ENCODE measurements at regions not wholly inside any gene's neighbourhood (a gene's known extent, or its start where the extent isn't known, plus 50 kb on each side); places are given as distances from the start of the nearest gene placed in this dataset.
"Not testable (repeated sequence)": the region's sequence is repeated elsewhere in the genome, so short reads cannot be mapped to it uniquely, and the experiment has no call there.

DNA sequence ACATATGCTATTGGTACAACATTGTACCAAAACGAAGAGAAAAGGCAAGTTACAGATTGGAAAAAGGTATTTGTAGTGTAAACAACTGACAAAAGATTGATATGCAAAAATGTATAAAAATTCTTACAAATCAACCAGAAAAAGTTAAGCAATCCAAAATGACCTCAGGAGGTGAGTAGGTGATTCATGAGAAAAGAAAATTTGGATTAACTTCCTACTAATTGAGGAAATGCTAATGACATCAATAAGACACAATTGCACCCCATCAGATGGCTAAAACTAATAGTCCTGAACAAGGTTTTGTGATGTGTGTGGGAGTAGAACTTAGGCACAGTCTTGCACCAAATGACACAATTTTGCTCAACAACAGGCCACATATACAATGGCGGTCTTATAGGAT is 129.3 kb downstream of the COPS8 start:
- no peak for DNase-seq (ENCODE audit: low read depth, low spot score)

GRCh38 chr2:237217995-237218616 is 132.4 kb downstream of the COPS8 start:
- no peak for DNase-seq (ENCODE audit: low read depth, low spot score)

GRCh38 chr2:237218756-237219155 is 133.1 kb downstream of the COPS8 start:
- no peak for DNase-seq (ENCODE audit: low read depth, low spot score)

DNA sequence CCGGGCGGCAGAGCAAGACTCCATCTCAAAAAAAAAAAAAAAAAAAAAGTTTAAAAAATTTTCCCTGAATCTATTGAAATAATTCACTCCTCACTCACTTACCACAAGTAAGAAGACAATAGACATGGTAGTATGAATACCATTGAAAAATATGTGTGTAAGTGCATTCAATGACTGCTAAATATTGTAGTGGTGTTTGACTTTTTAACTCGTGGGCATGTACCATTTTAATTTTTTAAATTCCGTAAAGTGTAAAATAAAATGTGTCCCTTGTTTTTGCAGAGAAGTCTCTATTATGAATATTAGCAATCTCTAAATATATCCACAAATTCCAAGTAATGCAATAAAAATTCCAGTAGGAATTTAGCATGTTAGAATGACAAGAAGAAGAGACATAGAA is 134.1 kb downstream of the COPS8 start:
- no peak for DNase-seq (ENCODE audit: low read depth, low spot score)

DNA sequence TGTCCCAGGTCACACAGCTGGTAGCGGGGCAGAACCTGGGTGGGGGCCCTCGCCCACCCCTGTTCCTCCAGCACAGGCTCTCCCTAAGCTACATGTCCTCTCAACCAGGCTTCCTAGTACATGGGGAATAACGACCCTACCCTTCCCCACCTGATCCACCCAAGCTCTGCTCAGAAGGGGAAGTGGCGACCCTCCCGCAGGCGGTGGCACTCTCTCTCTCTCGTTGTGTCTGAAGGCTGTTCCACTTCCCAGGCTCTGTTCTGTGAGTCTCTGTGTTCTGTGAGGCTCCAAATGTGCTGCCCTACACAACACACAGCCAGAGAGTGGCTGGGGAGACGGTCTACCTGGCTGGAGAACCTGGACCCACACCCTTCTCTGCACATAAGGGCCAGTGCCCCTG is 135.8 kb downstream of the COPS8 start:
- no peak for DNase-seq (ENCODE audit: low read depth, low spot score)

- DNase-seq (ENCODE audit: low read depth, low spot score): no peak
These were observed 136.5 kb downstream of the COPS8 start for GRCh38 chr2:237222178-237222577.

DNA sequence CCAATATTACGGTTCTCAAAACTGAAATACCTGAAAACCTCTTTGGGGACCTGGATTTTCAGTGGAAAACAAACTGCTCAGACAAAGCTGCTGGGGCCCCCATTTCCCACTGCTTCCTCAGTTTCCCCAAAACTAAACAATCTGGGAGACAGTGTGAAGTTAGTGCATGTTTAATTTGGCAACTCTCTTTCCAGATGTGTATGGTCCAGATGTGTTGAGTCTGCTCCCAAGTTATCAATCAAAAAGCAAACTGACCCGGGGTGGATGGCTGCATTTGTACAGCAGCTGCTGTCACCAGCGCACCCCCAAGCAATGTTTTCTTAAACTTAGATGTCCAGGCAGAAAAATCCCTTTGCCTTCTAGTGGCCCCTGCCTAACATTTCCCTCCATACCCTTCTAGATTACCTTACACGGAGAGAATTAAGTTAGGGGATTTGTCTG is 136.9 kb downstream of the COPS8 start:
- no peak for DNase-seq (ENCODE audit: low read depth, low spot score)

DNA sequence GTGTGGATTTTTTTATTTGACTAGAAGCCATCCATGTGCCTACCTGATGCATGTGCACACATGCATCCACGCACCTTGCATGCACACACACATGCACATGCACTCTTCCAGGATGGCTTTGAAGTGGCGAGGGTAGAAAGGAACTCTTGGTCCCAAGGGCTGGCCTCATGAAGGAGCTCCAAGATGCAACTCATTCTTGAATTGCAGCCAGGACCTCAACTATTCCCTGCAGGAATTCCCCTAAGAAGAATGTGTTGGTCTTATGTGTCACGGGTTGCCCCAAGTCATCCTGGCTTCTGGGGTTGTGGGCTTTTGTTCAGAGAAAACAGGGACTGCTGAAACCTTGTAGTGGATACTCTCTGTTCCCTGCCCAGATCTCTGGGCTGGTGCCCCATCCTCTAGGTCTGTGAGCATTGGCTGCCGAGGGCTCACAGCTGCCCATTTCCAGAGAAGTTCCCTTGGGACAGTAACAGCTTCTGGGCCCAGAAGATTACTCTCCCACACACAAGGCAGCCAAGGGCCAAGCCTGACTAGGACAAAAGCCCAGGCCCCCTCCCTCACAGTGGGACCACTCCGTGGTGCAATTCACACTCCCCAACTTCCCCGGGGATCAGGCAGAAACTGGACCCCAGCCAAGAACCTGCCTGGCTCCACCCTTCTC is 137.6 kb downstream of the COPS8 start:
- peak; percentile 97 for DNase-seq (ENCODE audit: low read depth, low spot score)

DNA sequence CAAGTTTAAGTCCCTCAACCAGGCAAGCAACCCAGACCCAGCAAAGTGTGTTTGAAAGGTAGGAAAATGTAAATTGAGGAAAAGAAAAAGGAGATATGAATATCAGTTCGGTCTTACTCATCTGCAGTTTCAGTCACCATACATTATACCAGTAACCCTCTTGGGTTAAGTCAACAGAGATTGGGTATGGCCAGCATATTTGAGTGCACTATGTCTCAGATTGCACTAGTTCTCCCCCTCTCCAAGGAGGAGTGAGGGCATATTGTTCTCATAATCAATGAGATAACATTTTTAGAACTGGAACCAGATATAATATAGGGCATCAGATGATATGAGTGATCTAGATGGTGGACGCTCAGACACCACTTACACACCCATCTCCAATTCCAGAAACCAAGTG is 141.5 kb downstream of the COPS8 start:
- no peak for DNase-seq (ENCODE audit: low read depth, low spot score)

DNA sequence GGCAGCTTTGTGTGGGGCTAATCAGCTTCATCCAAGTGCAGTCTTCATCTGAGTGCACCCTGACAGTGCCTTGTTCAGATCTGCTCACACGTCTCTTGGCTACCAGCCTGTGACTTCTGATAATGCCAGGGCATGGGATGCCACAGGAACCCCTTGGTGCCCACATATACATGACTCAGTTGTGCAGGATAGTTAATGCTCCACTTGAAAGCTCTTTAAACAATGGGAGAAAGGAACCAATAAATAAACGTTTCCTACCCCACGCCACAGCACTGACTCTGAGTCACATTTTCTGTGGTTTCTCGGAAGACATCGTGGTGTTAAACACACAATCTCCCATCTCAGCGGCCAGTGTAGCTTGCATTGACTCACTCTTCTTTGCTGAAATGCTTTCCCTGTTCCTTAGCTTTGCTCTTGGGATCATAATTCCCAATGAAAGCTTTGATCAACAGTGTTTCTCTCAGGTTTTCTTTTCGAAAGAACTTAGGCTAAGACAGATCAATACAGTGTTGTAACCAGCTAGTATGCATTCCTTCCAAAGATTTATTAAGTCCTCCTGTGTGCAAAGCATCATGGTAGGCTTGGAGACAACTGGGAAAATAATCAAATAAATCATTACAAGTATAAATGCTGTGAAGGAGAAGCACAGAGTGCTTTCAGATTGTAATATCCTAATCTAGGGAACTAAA is 142.0 kb downstream of the COPS8 start:
- DNase-seq (ENCODE audit: low read depth, low spot score): peak; percentile 67

DNA sequence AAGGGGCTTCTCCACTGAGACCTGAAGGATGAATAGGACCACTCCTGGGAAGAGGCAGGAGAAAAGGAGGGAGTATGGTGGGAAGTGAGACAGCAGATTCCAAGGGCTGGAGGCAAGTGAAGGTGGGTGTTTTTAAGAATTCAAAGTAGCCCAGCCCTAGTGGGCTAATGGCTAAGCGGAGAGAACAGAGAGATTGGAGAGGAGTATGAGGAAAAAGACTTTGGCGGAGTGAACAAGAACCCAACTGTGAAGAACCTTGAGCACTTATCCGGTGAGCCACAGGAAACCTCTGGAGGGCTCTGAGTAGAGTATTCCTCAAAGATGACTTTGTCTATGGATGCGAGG is 142.6 kb downstream of the COPS8 start:
- no peak for DNase-seq (ENCODE audit: low read depth, low spot score)

DNA sequence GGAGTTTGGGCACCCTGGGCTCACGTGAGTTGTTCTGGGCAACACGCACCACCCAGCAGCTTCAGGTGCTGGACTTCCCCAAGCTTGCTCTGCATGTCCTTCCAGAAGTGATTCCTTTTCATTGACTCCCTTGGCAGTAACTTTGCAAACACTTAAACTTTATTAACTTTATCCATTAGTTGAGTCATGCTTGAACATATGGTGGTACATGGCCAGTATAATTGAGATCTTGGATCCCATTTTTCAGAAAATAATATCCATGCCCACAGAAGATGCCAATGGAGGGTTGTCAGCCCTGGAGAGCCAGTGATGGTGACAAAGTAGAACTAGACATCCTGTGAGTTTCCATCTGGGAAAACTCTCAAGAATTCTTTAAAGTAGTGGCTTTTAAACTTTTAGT is 144.2 kb downstream of the COPS8 start:
- no peak for DNase-seq (ENCODE audit: low read depth, low spot score)

GRCh38 chr2:237230355-237230754 is 144.7 kb downstream of the COPS8 start:
- DNase-seq (ENCODE audit: low read depth, low spot score): no peak

GRCh38 chr2:237231593-237231992 is 145.9 kb downstream of the COPS8 start:
- DNase-seq (ENCODE audit: low read depth, low spot score): no peak

DNA sequence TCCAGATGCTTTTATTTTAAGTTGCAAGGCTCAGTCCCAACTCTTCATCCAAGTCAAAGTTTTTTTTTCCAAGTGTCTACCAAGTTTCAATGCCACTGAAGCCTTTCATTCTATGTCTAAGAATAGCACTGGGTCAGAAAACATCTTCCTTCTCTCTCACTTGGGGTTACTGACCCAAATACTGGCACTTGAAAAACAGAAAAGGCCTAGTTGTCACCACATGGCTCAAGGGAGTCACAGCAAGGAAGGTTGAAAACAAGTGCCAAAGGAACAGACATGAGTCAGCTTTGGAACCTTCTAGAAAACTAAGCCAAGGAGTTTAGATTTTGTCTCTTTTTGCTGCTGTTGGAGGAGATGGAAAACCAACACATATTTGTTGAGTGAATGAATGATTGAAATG is 146.5 kb downstream of the COPS8 start:
- no peak for DNase-seq (ENCODE audit: low read depth, low spot score)

- DNase-seq (ENCODE audit: low read depth, low spot score): no peak
These were observed 148.6 kb downstream of the COPS8 start for GRCh38 chr2:237234268-237234667.

DNA sequence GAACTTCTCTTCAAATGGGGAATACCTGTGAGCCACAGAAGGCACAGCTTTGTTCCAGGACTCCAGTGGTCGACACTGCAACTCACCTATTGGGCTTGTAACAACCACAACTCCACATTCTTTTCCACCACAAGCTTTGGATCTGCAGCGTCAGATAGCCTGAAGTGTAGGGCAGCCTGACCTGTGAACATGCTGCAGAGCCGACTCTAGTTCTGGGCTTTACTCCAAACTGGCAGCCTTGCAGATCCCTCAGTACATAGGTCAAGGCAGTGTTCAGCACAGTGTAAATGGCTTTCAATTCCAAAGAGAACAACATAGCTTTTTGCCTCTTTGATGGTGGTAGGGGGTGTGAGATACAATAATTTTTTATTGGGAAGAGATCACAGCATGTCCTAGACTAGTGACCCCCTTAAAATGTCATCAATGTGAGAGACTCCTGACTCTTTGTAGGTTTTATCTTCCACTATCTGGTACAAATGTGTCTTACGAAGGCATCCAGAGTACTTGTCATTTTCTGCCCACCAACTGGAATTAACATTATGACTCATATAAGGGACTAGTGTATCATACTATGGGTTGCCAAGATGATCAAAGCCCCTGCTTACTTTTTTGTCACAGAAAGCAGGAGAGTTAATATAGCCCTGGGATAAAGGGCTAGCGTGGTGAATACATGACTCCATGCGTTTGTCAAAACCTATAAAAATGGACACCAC is 149.8 kb downstream of the COPS8 start:
- peak; percentile 59 for DNase-seq (ENCODE audit: low read depth, low spot score)

DNA sequence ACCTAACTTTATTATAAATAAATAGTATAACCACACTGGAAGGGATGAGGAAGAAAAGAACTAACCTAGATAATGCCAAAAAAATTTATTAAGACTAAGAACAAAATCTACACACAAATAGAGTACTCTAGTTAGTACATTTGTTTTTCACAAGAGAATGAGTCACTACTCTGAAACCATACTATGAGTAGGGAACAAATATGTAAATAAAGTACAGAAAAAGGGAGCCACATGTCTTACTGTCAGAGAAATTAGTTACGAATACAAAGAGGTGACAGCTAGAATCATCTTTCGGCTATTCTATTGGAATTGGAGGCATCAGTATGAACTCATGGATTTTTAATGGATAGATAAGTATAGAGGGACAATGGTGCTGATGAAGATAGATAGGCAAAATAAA is 150.5 kb downstream of the COPS8 start:
- no peak for DNase-seq (ENCODE audit: low read depth, low spot score)

GRCh38 chr2:237238249-237238648 is 152.6 kb downstream of the COPS8 start:
- no peak for DNase-seq (ENCODE audit: low read depth, low spot score)

- DNase-seq (ENCODE audit: low read depth, low spot score): no peak
These were observed 154.6 kb downstream of the COPS8 start for GRCh38 chr2:237240252-237240651.

DNA sequence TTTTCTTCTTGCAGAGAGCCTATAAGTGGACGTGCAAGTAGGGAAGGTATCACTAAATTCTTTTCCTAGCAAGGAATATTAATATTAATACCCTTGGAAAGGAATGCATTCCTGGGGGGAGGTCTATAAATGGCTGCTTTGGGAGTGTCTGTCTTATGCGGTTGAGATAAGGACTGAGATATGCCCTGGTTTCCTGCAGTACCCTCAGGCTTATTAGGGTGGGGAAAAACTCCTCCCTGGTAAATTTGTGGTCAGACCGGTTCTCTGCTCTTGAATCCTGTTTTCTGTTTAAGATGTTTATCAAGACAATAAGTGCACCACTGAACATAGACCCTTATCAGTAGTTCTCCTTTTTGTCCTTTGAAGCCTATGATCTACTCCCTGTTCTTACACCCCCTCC is 155.2 kb downstream of the COPS8 start:
- DNase-seq (ENCODE audit: low read depth, low spot score): not testable (repeated sequence)

DNA sequence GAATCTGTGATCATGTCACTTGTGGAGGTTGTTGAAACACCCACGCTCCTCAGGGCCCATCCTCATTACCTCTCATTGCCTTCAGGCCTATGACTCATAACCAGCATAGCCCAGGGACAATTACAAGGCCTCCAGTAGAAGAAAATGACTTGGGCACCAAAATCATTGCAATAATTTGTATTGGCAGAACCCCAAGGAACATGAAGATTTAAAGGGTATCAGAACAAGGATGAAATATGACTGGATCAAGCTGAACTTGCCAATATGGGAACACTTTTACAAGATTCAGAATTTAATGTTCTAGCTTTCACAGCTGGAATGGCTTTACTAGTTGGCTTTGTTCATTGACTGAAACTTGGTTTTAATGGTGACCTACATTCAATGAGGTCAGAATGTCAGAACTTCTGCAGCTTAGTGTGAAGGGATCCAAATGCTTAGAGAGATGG is 156.4 kb downstream of the COPS8 start:
- DNase-seq (ENCODE audit: low read depth, low spot score): no peak
